ENCODE measurements at regions not wholly inside any gene's neighbourhood (a gene's known extent, or its start where the extent isn't known, plus 50 kb on each side); places are given as distances from the start of the nearest gene placed in this dataset.

- no peak for TF ChIP-seq CTCF (IDR thresholded peaks at IDR 0.05)
- no peak for DNase-seq
- Mint-ChIP-seq H3K4me1 (peaks cover 31% of the 10 kb centered on the region), H3K36me3 (ENCODE audit: low read depth) (no peaks in the 10 kb centered on the region), H3K27me3 (ENCODE audit: low read depth, poor library complexity) (peaks cover 16% of the 10 kb centered on the region), H3K4me3 (no peak overlapping the region), H3K9me3 (peaks cover 7% of the 10 kb centered on the region), H3K27ac (no peak overlapping the region)
Measured at GRCh38 chr20:59388402-59388801, 88.0 kb downstream of the EDN3 start.

DNA sequence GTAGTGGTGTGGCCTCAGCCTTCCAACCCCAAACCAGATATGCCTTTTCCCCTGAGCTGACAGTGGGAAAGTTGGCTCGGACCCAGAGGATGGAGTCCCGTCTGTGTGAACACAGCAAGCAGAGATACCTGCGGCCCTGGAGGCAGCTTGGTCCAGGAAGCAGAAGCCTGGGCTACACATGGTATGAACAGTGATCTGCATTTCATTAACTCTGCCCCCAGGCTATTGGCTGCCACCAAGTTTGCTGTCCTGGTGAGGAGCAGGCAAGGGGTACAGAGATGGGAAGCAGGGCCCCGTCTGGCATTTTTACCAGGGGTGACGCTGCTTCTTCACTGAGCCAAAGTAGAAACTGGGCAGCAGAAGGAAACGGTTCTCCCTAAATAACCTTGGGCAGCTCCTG is 90.0 kb downstream of the EDN3 start:
- H3K27ac Mint-ChIP-seq: no peak overlapping the region
- TF ChIP-seq CTCF (IDR thresholded peaks at IDR 0.05): no peak
- peaks cover 20% of the 10 kb centered on the region for H3K27me3 Mint-ChIP-seq (ENCODE audit: low read depth, poor library complexity)
- H3K9me3 Mint-ChIP-seq: peaks cover 7% of the 10 kb centered on the region
- DNase-seq: no peak
- H3K4me3 Mint-ChIP-seq: no peak overlapping the region
- peaks cover 34% of the 10 kb centered on the region for H3K4me1 Mint-ChIP-seq
- no peaks in the 10 kb centered on the region for H3K36me3 Mint-ChIP-seq (ENCODE audit: low read depth)

DNA sequence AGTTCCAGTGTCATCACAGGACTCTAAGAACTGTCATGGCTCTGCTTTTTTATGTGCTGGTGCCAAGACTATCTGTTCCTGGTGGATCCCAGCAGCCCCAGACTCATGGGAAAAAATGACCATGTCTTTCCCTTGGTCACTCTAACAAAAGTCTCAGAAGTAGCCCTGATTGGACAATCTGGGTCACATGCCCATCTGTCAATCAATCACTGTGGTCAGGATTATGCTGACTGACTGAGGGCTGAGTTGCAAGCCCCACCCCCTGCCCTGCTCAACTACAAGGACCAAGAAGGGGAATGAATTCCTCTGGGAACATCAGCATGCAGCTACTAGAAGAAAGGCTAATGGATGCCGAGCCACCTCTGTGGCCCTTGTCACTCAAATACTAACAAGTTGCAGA is 91.6 kb downstream of the EDN3 start:
- peaks cover 7% of the 10 kb centered on the region for H3K9me3 Mint-ChIP-seq
- peaks cover 20% of the 10 kb centered on the region for H3K27me3 Mint-ChIP-seq (ENCODE audit: low read depth, poor library complexity)
- DNase-seq: no peak
- no peak for TF ChIP-seq CTCF (IDR thresholded peaks at IDR 0.05)
- H3K4me1 Mint-ChIP-seq: peaks cover 19% of the 10 kb centered on the region
- H3K4me3 Mint-ChIP-seq: no peak overlapping the region
- no peaks in the 10 kb centered on the region for H3K36me3 Mint-ChIP-seq (ENCODE audit: low read depth)
- no peak overlapping the region for H3K27ac Mint-ChIP-seq

DNA sequence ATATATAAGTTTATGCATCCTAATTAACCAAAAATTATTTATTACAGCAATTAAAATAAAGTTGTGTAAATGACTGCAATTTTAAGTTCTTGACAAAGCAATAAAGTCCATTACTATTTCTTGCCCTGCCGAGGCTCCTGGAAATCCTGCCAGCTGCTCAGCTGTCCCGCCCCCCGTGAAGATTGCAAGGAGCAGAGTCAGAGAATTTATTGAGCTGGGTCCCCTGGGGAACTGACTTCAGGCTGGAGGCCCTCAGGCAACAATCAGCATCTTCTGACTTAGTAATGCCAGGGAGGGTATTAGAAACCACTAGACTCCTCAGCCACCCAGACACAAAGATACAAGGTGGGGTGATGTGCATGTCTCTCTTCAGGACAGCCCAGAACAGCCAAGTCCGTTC is 92.3 kb downstream of the EDN3 start:
- H3K27ac Mint-ChIP-seq: no peak overlapping the region
- peaks cover 7% of the 10 kb centered on the region for H3K9me3 Mint-ChIP-seq
- H3K4me3 Mint-ChIP-seq: no peak overlapping the region
- DNase-seq: no peak
- H3K4me1 Mint-ChIP-seq: peaks cover 11% of the 10 kb centered on the region
- TF ChIP-seq CTCF (IDR thresholded peaks at IDR 0.05): no peak
- H3K36me3 Mint-ChIP-seq (ENCODE audit: low read depth): no peaks in the 10 kb centered on the region
- H3K27me3 Mint-ChIP-seq (ENCODE audit: low read depth, poor library complexity): peaks cover 14% of the 10 kb centered on the region

DNA sequence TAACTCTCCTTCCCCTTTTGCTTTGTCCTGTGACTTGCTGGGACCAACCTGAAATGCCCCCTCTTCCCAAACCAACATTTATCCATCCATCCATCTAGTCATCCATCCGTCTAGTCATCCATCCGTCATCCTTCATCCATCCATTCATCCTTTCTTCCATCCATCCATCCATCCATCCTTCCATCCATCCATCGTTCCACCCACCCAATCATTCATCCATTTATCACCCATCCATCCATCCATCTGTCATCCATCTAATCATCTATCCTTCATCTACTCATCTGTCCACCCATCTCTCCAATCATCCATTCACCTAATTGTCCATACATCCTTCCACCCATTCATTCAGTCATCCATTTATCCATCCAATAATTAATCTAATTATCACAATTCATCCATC is 92.7 kb downstream of the EDN3 start:
- no peak overlapping the region for H3K27ac Mint-ChIP-seq
- H3K4me1 Mint-ChIP-seq: peaks cover 10% of the 10 kb centered on the region
- DNase-seq: no peak
- H3K27me3 Mint-ChIP-seq (ENCODE audit: low read depth, poor library complexity): peaks cover 14% of the 10 kb centered on the region
- no peak overlapping the region for H3K4me3 Mint-ChIP-seq
- peaks cover 7% of the 10 kb centered on the region for H3K9me3 Mint-ChIP-seq
- no peak for TF ChIP-seq CTCF (IDR thresholded peaks at IDR 0.05)
- no peaks in the 10 kb centered on the region for H3K36me3 Mint-ChIP-seq (ENCODE audit: low read depth)

DNA sequence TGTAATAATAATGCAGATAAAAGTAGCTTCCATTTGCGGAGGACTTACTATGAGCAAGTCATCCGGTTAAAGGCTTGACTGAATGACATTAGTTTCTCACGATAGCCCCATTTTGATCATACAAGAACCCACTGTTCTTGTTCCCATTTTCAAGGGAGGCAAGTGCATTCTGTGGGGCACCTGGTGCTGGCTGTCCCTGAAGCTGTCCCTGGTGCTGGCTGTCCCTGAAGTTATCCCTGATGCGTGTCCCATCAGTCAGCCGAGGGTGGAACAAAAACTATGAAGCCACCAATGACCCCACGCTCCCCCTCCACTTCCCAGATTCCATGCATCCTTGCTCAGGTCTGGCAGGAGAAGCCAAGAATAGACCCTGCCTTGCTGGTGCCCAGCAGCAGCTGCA is 95.3 kb downstream of the EDN3 start:
- no peak for TF ChIP-seq CTCF (IDR thresholded peaks at IDR 0.05)
- H3K9me3 Mint-ChIP-seq: no peaks in the 10 kb centered on the region
- no peaks in the 10 kb centered on the region for H3K36me3 Mint-ChIP-seq (ENCODE audit: low read depth)
- no peak for DNase-seq
- H3K27me3 Mint-ChIP-seq (ENCODE audit: low read depth, poor library complexity): peaks cover 4% of the 10 kb centered on the region
- peaks cover 10% of the 10 kb centered on the region for H3K4me1 Mint-ChIP-seq
- H3K4me3 Mint-ChIP-seq: no peak overlapping the region
- H3K27ac Mint-ChIP-seq: no peak overlapping the region
